ENCODE measurements at regions not wholly inside any gene's neighbourhood (a gene's known extent, or its start where the extent isn't known, plus 50 kb on each side); places are given as distances from the start of the nearest gene placed in this dataset.

GRCh38 chr18:2191180-2191790, 380.0 kb downstream of the METTL4 start (continued):
- TF ChIP-seq PREB (CRISPR knock-in tag; IDR thresholded peaks at IDR 0.05; ENCODE audit: borderline replicate concordance) (no peak), CTCF (IDR thresholded peaks at IDR 0.05) (no peak)

- H3K4me1 Mint-ChIP-seq = no peaks in the 10 kb centered on the region
- ChIA-PET CTCF (no interaction called here), POLR2A (no interaction called here)
- TF ChIP-seq TCF7 (CRISPR knock-in tag; IDR thresholded peaks at IDR 0.05; ENCODE audit: low read depth) = no peak
- TF ChIP-seq, protein P1, sequence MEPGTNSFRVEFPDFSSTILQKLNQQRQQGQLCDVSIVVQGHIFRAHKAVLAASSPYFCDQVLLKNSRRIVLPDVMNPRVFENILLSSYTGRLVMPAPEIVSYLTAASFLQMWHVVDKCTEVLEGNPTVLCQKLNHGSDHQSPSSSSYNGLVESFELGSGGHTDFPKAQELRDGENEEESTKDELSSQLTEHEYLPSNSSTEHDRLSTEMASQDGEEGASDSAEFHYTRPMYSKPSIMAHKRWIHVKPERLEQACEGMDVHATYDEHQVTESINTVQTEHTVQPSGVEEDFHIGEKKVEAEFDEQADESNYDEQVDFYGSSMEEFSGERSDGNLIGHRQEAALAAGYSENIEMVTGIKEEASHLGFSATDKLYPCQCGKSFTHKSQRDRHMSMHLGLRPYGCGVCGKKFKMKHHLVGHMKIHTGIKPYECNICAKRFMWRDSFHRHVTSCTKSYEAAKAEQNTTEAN (CRISPR knock-in tag; IDR thresholded peaks at IDR 0.05) = no peak
- no peak for TF ChIP-seq FOXK1 (CRISPR knock-in tag; IDR thresholded peaks at IDR 0.05)
- TF ChIP-seq HMGXB4 (CRISPR knock-in tag; IDR thresholded peaks at IDR 0.05) = no peak
- TF ChIP-seq ETV6 (CRISPR knock-in tag; IDR thresholded peaks at IDR 0.05) = no peak
- no peak for TF ChIP-seq ZNF423 (CRISPR knock-in tag; IDR thresholded peaks at IDR 0.05)
- TF ChIP-seq PRDM15 (CRISPR knock-in tag; IDR thresholded peaks at IDR 0.05) = no peak
- no peak for TF ChIP-seq MLX (CRISPR knock-in tag; IDR thresholded peaks at IDR 0.05)
- no peak for TF ChIP-seq JAZF1 (CRISPR knock-in tag; IDR thresholded peaks at IDR 0.05)
- no peak for TF ChIP-seq ATF2 (CRISPR knock-in tag; IDR thresholded peaks at IDR 0.05; ENCODE audit: borderline replicate concordance, low read depth)
- TF ChIP-seq, protein P2, sequence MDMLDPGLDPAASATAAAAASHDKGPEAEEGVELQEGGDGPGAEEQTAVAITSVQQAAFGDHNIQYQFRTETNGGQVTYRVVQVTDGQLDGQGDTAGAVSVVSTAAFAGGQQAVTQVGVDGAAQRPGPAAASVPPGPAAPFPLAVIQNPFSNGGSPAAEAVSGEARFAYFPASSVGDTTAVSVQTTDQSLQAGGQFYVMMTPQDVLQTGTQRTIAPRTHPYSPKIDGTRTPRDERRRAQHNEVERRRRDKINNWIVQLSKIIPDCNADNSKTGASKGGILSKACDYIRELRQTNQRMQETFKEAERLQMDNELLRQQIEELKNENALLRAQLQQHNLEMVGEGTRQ (CRISPR knock-in tag; IDR thresholded peaks at IDR 0.05) = no peak
- no peak for TF ChIP-seq JUN (CRISPR knock-in tag; IDR thresholded peaks at IDR 0.05)
- TF ChIP-seq ATF1 (CRISPR knock-in tag; IDR thresholded peaks at IDR 0.05) = no peak
- no peak for TF ChIP-seq NR1H2 (CRISPR knock-in tag; IDR thresholded peaks at IDR 0.05)
- ATAC-seq (no peak), DNase-seq (ENCODE audit: low spot score) (no peak)
- no peak overlapping the region for H3K4me3 Mint-ChIP-seq
- peaks cover 21% of the 10 kb centered on the region for H3K36me3 Mint-ChIP-seq
- H3K27ac Mint-ChIP-seq = no peak overlapping the region
- no peaks in the 10 kb centered on the region for H3K27me3 Mint-ChIP-seq (ENCODE audit: low read depth)
- H3K9me3 Mint-ChIP-seq = peaks cover 55% of the 10 kb centered on the region
These were observed 378.7 kb downstream of the METTL4 start for GRCh38 chr18:2192562-2192961.

Data from WTC11 (cell line).